ENCODE measurements at regions not wholly inside any gene's neighbourhood (a gene's known extent, or its start where the extent isn't known, plus 50 kb on each side); places are given as distances from the start of the nearest gene placed in this dataset.

DNA sequence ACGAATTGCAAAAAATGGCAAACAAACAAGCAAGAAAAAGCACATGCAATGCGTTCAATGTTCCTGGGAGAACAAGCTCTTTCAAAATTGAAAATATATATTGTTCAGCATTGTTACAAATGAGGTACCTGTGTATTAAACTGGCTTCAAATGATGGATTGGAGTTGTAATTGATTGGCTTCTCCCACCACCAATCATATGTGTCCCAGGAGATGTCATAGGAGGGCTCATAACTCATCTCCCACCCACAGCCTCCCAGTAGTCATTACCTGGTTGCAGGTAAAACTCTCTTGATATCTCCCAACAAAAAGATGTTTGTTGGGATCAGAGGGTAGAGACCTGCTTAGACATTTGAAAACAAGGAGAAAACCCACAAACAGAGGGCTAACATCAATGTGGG, 302.9 kb downstream of the BAMBI start:
- TF ChIP-seq, protein P1, sequence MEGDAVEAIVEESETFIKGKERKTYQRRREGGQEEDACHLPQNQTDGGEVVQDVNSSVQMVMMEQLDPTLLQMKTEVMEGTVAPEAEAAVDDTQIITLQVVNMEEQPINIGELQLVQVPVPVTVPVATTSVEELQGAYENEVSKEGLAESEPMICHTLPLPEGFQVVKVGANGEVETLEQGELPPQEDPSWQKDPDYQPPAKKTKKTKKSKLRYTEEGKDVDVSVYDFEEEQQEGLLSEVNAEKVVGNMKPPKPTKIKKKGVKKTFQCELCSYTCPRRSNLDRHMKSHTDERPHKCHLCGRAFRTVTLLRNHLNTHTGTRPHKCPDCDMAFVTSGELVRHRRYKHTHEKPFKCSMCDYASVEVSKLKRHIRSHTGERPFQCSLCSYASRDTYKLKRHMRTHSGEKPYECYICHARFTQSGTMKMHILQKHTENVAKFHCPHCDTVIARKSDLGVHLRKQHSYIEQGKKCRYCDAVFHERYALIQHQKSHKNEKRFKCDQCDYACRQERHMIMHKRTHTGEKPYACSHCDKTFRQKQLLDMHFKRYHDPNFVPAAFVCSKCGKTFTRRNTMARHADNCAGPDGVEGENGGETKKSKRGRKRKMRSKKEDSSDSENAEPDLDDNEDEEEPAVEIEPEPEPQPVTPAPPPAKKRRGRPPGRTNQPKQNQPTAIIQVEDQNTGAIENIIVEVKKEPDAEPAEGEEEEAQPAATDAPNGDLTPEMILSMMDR (conservative IDR thresholded peaks at IDR 0.05; ENCODE audit: low read length), result no peak
- no peak for TF ChIP-seq EZH2phosphoT487 (IDR thresholded peaks at IDR 0.05; ENCODE audit: borderline replicate concordance)
- Histone ChIP-seq H4K20me1 (ENCODE audit: insufficient read depth, low read length, poor library complexity, severe bottlenecking) (no peaks in the 10 kb centered on the region), H2AFZ (ENCODE audit: low read length) (no peak overlapping the region), H3K36me3 (ENCODE audit: insufficient read depth, low read length) (no peaks in the 10 kb centered on the region), H3K9me2 (replicated peaks; ENCODE audit: low read depth, low read length) (no peaks in the 10 kb centered on the region), H3K27me3 (ENCODE audit: insufficient read depth, low read length, poor library complexity, severe bottlenecking) (no peaks in the 10 kb centered on the region), H3K9me3 (ENCODE audit: insufficient read depth, low read depth, low read length) (no peaks in the 10 kb centered on the region), H3K4me2 (ENCODE audit: low read depth, low read length, poor library complexity, severe bottlenecking) (no peak overlapping the region), H3K4me1 (ENCODE audit: insufficient read depth, low read length, poor library complexity, severe bottlenecking) (peaks cover 7% of the 10 kb centered on the region), H3K4me3 (ENCODE audit: low read length, poor library complexity, severe bottlenecking) (no peak overlapping the region), H3K79me2 (ENCODE audit: insufficient read depth, low read length) (no peaks in the 10 kb centered on the region), H3K9ac (ENCODE audit: low read depth, low read length, poor library complexity, severe bottlenecking) (no peak overlapping the region), H3F3A (ENCODE audit: low read depth) (no peaks in the 10 kb centered on the region)

- Histone ChIP-seq H3K4me2 (ENCODE audit: low read depth, low read length, poor library complexity, severe bottlenecking) (no peak overlapping the region), H3K4me3 (ENCODE audit: low read length, poor library complexity, severe bottlenecking) (no peak overlapping the region), H4K20me1 (ENCODE audit: insufficient read depth, low read length, poor library complexity, severe bottlenecking) (no peaks in the 10 kb centered on the region)
Observed at GRCh38 chr10:28981007-28981406, 303.7 kb downstream of the BAMBI start.

DNA sequence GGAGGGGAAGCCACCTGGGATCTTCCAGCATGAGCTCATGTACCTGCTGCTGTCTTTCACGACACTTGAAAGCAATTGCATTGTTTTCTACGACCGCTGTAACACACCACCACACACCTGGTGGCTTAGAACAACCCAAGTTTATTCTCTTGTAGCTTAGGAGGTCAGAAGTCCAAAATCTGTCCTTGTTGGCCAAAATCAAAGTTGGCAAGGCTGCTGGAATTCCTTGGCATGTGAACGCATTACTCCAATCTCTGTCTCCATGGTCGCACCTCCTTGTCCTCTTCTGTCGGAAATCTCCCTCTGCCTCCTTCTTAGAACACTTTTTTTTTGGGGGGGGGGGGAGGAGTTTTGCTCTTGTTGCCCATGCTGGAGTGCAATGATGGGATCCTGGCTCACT, 305.7 kb downstream of the BAMBI start:
- Histone ChIP-seq H3K4me1 (ENCODE audit: insufficient read depth, low read length, poor library complexity, severe bottlenecking) (peaks cover 7% of the 10 kb centered on the region), H3K36me3 (ENCODE audit: insufficient read depth, low read length) (no peaks in the 10 kb centered on the region), H3K9me2 (replicated peaks; ENCODE audit: low read depth, low read length) (no peaks in the 10 kb centered on the region), H3K9ac (ENCODE audit: low read depth, low read length, poor library complexity, severe bottlenecking) (no peak overlapping the region), H3K4me3 (ENCODE audit: low read length, poor library complexity, severe bottlenecking) (no peak overlapping the region), H4K20me1 (ENCODE audit: insufficient read depth, low read length, poor library complexity, severe bottlenecking) (no peaks in the 10 kb centered on the region), H3K27me3 (ENCODE audit: insufficient read depth, low read length, poor library complexity, severe bottlenecking) (no peaks in the 10 kb centered on the region), H3K9me3 (ENCODE audit: insufficient read depth, low read depth, low read length) (no peaks in the 10 kb centered on the region), H3K79me2 (ENCODE audit: insufficient read depth, low read length) (no peaks in the 10 kb centered on the region), H3K4me2 (ENCODE audit: low read depth, low read length, poor library complexity, severe bottlenecking) (no peak overlapping the region), H3F3A (ENCODE audit: low read depth) (no peaks in the 10 kb centered on the region), H2AFZ (ENCODE audit: low read length) (no peak overlapping the region)
- TF ChIP-seq, protein P1 (conservative IDR thresholded peaks at IDR 0.05; ENCODE audit: low read length), result no peak
- no peak for TF ChIP-seq EZH2phosphoT487 (IDR thresholded peaks at IDR 0.05; ENCODE audit: borderline replicate concordance)

More at GRCh38 chr10:28981007-28981406, 303.7 kb downstream of the BAMBI start:
- no peak overlapping the region for H2AFZ ChIP-seq (ENCODE audit: low read length)
- H3F3A ChIP-seq (ENCODE audit: low read depth), result no peaks in the 10 kb centered on the region
- H3K4me1 ChIP-seq (ENCODE audit: insufficient read depth, low read length, poor library complexity, severe bottlenecking), result peaks cover 7% of the 10 kb centered on the region
- H3K36me3 ChIP-seq (ENCODE audit: insufficient read depth, low read length), result no peaks in the 10 kb centered on the region
- no peaks in the 10 kb centered on the region for H3K9me2 ChIP-seq (replicated peaks; ENCODE audit: low read depth, low read length)
- no peak for TF ChIP-seq EZH2phosphoT487 (IDR thresholded peaks at IDR 0.05; ENCODE audit: borderline replicate concordance)
- TF ChIP-seq, protein P1 (conservative IDR thresholded peaks at IDR 0.05; ENCODE audit: low read length), result no peak
- H3K27me3 ChIP-seq (ENCODE audit: insufficient read depth, low read length, poor library complexity, severe bottlenecking), result no peaks in the 10 kb centered on the region
- H3K79me2 ChIP-seq (ENCODE audit: insufficient read depth, low read length), result no peaks in the 10 kb centered on the region
- H3K9ac ChIP-seq (ENCODE audit: low read depth, low read length, poor library complexity, severe bottlenecking), result no peak overlapping the region
- H3K9me3 ChIP-seq (ENCODE audit: insufficient read depth, low read depth, low read length), result no peaks in the 10 kb centered on the region

All from Loucy (cell line).